ENCODE measurements at regions not wholly inside any gene's neighbourhood (a gene's known extent, or its start where the extent isn't known, plus 50 kb on each side); places are given as distances from the start of the nearest gene placed in this dataset.
"Not testable (repeated sequence)": the region's sequence is repeated elsewhere in the genome, so short reads cannot be mapped to it uniquely, and the experiment has no call there.

GRCh38 chr12:38162013-38162412, 154.6 kb upstream of the ALG10B start:
- FAIRE-seq (no peak), DNase-seq (ENCODE audit: insufficient read length, low spot score) (no peak)
- no peak for TF ChIP-seq POU2F2 (IDR thresholded peaks at IDR 0.05; ENCODE audit: low read depth, low read length)
- TF ChIP-seq TAF1 (IDR thresholded peaks at IDR 0.05; ENCODE audit: low read depth, low read length): no peak
- no peak for TF ChIP-seq SPI1 (IDR thresholded peaks at IDR 0.05; ENCODE audit: low read depth, low read length)
- no peak for TF ChIP-seq POLR2A (IDR thresholded peaks at IDR 0.05; ENCODE audit: low read depth, low read length)
- TF ChIP-seq PAX5 (IDR thresholded peaks at IDR 0.05; ENCODE audit: insufficient read depth, low read length, severe bottlenecking): no peak
- TF ChIP-seq POLR2AphosphoS5 (IDR thresholded peaks at IDR 0.05; ENCODE audit: low read depth, low read length): no peak

GRCh38 chr12:38162708-38163441, 153.7 kb upstream of the ALG10B start:
- no peak for TF ChIP-seq PAX5 (IDR thresholded peaks at IDR 0.05; ENCODE audit: insufficient read depth, low read length, severe bottlenecking)
- no peak for TF ChIP-seq POU2F2 (IDR thresholded peaks at IDR 0.05; ENCODE audit: low read depth, low read length)
- TF ChIP-seq SPI1 (IDR thresholded peaks at IDR 0.05; ENCODE audit: low read depth, low read length): no peak
- no peak for TF ChIP-seq POLR2AphosphoS5 (IDR thresholded peaks at IDR 0.05; ENCODE audit: low read depth, low read length)
- TF ChIP-seq POLR2A (IDR thresholded peaks at IDR 0.05; ENCODE audit: low read depth, low read length): no peak
- TF ChIP-seq TAF1 (IDR thresholded peaks at IDR 0.05; ENCODE audit: low read depth, low read length): no peak

GRCh38 chr12:38163442-38163801, 153.2 kb upstream of the ALG10B start:
- DNase-seq (ENCODE audit: insufficient read length, low spot score) (no peak), FAIRE-seq (no peak)
- TF ChIP-seq SPI1 (IDR thresholded peaks at IDR 0.05; ENCODE audit: low read depth, low read length) (no peak), POU2F2 (IDR thresholded peaks at IDR 0.05; ENCODE audit: low read depth, low read length) (no peak), POLR2A (IDR thresholded peaks at IDR 0.05; ENCODE audit: low read depth, low read length) (no peak), POLR2AphosphoS5 (IDR thresholded peaks at IDR 0.05; ENCODE audit: low read depth, low read length) (no peak), TAF1 (IDR thresholded peaks at IDR 0.05; ENCODE audit: low read depth, low read length) (no peak), PAX5 (IDR thresholded peaks at IDR 0.05; ENCODE audit: insufficient read depth, low read length, severe bottlenecking) (no peak)

More at GRCh38 chr12:38162708-38163441, 153.7 kb upstream of the ALG10B start:
- FAIRE-seq (no peak), DNase-seq (ENCODE audit: insufficient read length, low spot score) (no peak)

GRCh38 chr12:38166225-38166624, 150.3 kb upstream of the ALG10B start:
- no peak for TF ChIP-seq TAF1 (IDR thresholded peaks at IDR 0.05; ENCODE audit: low read depth, low read length)
- no peak for TF ChIP-seq SPI1 (IDR thresholded peaks at IDR 0.05; ENCODE audit: low read depth, low read length)
- no peak for TF ChIP-seq POLR2AphosphoS5 (IDR thresholded peaks at IDR 0.05; ENCODE audit: low read depth, low read length)
- TF ChIP-seq POU2F2 (IDR thresholded peaks at IDR 0.05; ENCODE audit: low read depth, low read length): no peak
- TF ChIP-seq POLR2A (IDR thresholded peaks at IDR 0.05; ENCODE audit: low read depth, low read length): no peak
- no peak for TF ChIP-seq PAX5 (IDR thresholded peaks at IDR 0.05; ENCODE audit: insufficient read depth, low read length, severe bottlenecking)
- DNase-seq (ENCODE audit: insufficient read length, low spot score): no peak
- no peak for FAIRE-seq

- TF ChIP-seq TAF1 (IDR thresholded peaks at IDR 0.05; ENCODE audit: low read depth, low read length): no peak
- DNase-seq (ENCODE audit: insufficient read length, low spot score) (no peak), FAIRE-seq (no peak)
Observed at GRCh38 chr12:38175538-38175937, 141.0 kb upstream of the ALG10B start.

- not testable (repeated sequence) for DNase-seq (ENCODE audit: insufficient read length, low spot score); FAIRE-seq
Observed at GRCh38 chr12:38183617-38184016, 133.0 kb upstream of the ALG10B start.

GRCh38 chr12:38197286-38197685, 119.3 kb upstream of the ALG10B start:
- FAIRE-seq; DNase-seq (ENCODE audit: insufficient read length, low spot score): not testable (repeated sequence)

- TF ChIP-seq TAF1 (IDR thresholded peaks at IDR 0.05; ENCODE audit: low read depth, low read length) (no peak), PAX5 (IDR thresholded peaks at IDR 0.05; ENCODE audit: insufficient read depth, low read length, severe bottlenecking) (no peak), SPI1 (IDR thresholded peaks at IDR 0.05; ENCODE audit: low read depth, low read length) (no peak), POLR2A (IDR thresholded peaks at IDR 0.05; ENCODE audit: low read depth, low read length) (no peak), POLR2AphosphoS5 (IDR thresholded peaks at IDR 0.05; ENCODE audit: low read depth, low read length) (no peak), POU2F2 (IDR thresholded peaks at IDR 0.05; ENCODE audit: low read depth, low read length) (no peak)
- FAIRE-seq: no peak
- DNase-seq (ENCODE audit: insufficient read length, low spot score): no peak
Observed at GRCh38 chr12:38201461-38202276, 114.9 kb upstream of the ALG10B start.

GRCh38 chr12:38204831-38205230, 111.7 kb upstream of the ALG10B start:
- FAIRE-seq (no peak), DNase-seq (ENCODE audit: insufficient read length, low spot score) (no peak)
- no peak for TF ChIP-seq PAX5 (IDR thresholded peaks at IDR 0.05; ENCODE audit: insufficient read depth, low read length, severe bottlenecking)
- TF ChIP-seq POLR2AphosphoS5 (IDR thresholded peaks at IDR 0.05; ENCODE audit: low read depth, low read length): no peak
- TF ChIP-seq SPI1 (IDR thresholded peaks at IDR 0.05; ENCODE audit: low read depth, low read length): no peak
- TF ChIP-seq POLR2A (IDR thresholded peaks at IDR 0.05; ENCODE audit: low read depth, low read length): no peak

GRCh38 chr12:38222011-38222410, 94.6 kb upstream of the ALG10B start:
- FAIRE-seq: no peak
- no peak for TF ChIP-seq SPI1 (IDR thresholded peaks at IDR 0.05; ENCODE audit: low read depth, low read length)
- no peak for TF ChIP-seq PAX5 (IDR thresholded peaks at IDR 0.05; ENCODE audit: insufficient read depth, low read length, severe bottlenecking)
- TF ChIP-seq TAF1 (IDR thresholded peaks at IDR 0.05; ENCODE audit: low read depth, low read length): no peak
- TF ChIP-seq POLR2A (IDR thresholded peaks at IDR 0.05; ENCODE audit: low read depth, low read length): no peak
- no peak for TF ChIP-seq POLR2AphosphoS5 (IDR thresholded peaks at IDR 0.05; ENCODE audit: low read depth, low read length)
- TF ChIP-seq POU2F2 (IDR thresholded peaks at IDR 0.05; ENCODE audit: low read depth, low read length): no peak
- DNase-seq (ENCODE audit: insufficient read length, low spot score): no peak

- DNase-seq (ENCODE audit: insufficient read length, low spot score); FAIRE-seq: not testable (repeated sequence)
Observed at GRCh38 chr12:38238328-38238727, 78.2 kb upstream of the ALG10B start.

All from GM12891 (cell line).